Endothelial cell of umbilical vein (primary cell): ENCODE measurements at regions not wholly inside any gene's neighbourhood (a gene's known extent, or its start where the extent isn't known, plus 50 kb on each side); places are given as distances from the start of the nearest gene placed in this dataset.

Experiments
- BruUV-seq: library from RNA; stranded (reverse); fragments of 400-500 nt; replicated peaks from 2 replicates; lab custom pipeline; 2021; lab: Mats Ljungman, UMichigan
- CTCF ChIA-PET: fragments of 300-600, 350-600 bp; sonication (Branson Sonifier 250); formaldehyde crosslinking; loops from one replicate; lab custom pipeline; 2021; ENCODE audit warnings: antibody characterized with exemption, inconsistent platforms; lab: Charles Lee
- POLR2A ChIA-PET: fragments of 300-600, 350-600 bp; sonication (Branson Sonifier 250); formaldehyde crosslinking; loops from one replicate; lab custom pipeline; 2021; ENCODE audit warnings: antibody characterized with exemption, inconsistent platforms; lab: Charles Lee
- DNase-seq: peaks from one replicate; pipeline ENCODE4 v3.0.0-alpha.2; 2011; ENCODE audit warnings: low read depth, low spot score
- FAIRE-seq: peaks from 2 replicates; lab custom pipeline; 2011; peaks lifted over from hg19 to GRCh38; lab: Jason Lieb, UNC
- H2AFZ ChIP-seq: 2 replicates; pipeline ENCODE4 v1.6.0; 2012; ENCODE audit warnings: low read depth, low read length, control low read depth, inconsistent platforms
- H3K27ac ChIP-seq: 2 replicates; pipeline ENCODE4 v1.5.1; 2011; ENCODE audit warnings: low read depth, mild to moderate bottlenecking, control low read depth, low read length, moderate library complexity; ENCODE audit not compliant: insufficient read depth
- H3K27me3 ChIP-seq, 2 experiments: 2 replicates each; pipeline versions ENCODE4 v1.6.0 to v1.6.1; 2011; ENCODE audit warnings: low read length in 2 of 2, mixed read lengths in 1 of 2; ENCODE audit not compliant: control insufficient read depth in 2 of 2, insufficient read depth in 2 of 2
- H3K36me3 ChIP-seq, 2 experiments: 2 replicates in 1 of 2; 3 replicates in 1 of 2; pipeline ENCODE4 v1.5.1; 2011; ENCODE audit warnings: low read length in 2 of 2, mild to moderate bottlenecking in 1 of 2, moderate library complexity in 1 of 2; ENCODE audit not compliant: control insufficient read depth in 2 of 2, insufficient read depth in 2 of 2; ENCODE audit errors: extremely low read depth in 1 of 2
- H3K4me1 ChIP-seq: 3 replicates; pipeline ENCODE4 v1.5.1; 2011; ENCODE audit warnings: mild to moderate bottlenecking, low read length; ENCODE audit not compliant: control insufficient read depth, insufficient read depth; ENCODE audit errors: extremely low read depth
- H3K4me2 ChIP-seq: 2 replicates; pipeline ENCODE4 v1.6.1; 2011; ENCODE audit warnings: low read length, control low read depth, mixed read lengths; ENCODE audit not compliant: insufficient read depth
- H3K4me3 ChIP-seq, 3 experiments: fragments of 200-600 bp in 1 of 3; sonication (generic), shearing (Covaris generic) in 1 of 3; replicated peaks in 1 of 3; 2 replicates each; pipeline ENCODE4 v1.5.1; 2011 to 2016; ENCODE audit warnings: control low read depth in 3 of 3, low read length in 3 of 3, mild to moderate bottlenecking in 2 of 3, inconsistent platforms in 1 of 3, low read depth in 1 of 3, moderate library complexity in 1 of 3; ENCODE audit not compliant: insufficient read depth in 1 of 3
- H3K79me2 ChIP-seq: 2 replicates; pipeline ENCODE4 v1.6.0; 2012; ENCODE audit warnings: low read length, inconsistent platforms; ENCODE audit not compliant: control insufficient read depth, insufficient read depth
- H3K9ac ChIP-seq: replicated peaks from 2 replicates; pipeline ENCODE3; 2011; ENCODE audit warnings: low read length, control low read depth; ENCODE audit not compliant: insufficient read depth; ENCODE audit errors: extremely low read depth
- H3K9me1 ChIP-seq: replicated peaks from 3 replicates; pipeline ENCODE4 v1.6.0; 2011; ENCODE audit warnings: mild to moderate bottlenecking, low read length; ENCODE audit not compliant: control insufficient read depth, insufficient read depth; ENCODE audit errors: extremely low read depth
- H3K9me3 ChIP-seq: replicated peaks from 2 replicates; pipeline ENCODE4 v1.5.1; 2012; ENCODE audit warnings: low read length, inconsistent platforms; ENCODE audit not compliant: control insufficient read depth, insufficient read depth
- H4K20me1 ChIP-seq: replicated peaks from 2 replicates; pipeline ENCODE3; 2011; ENCODE audit warnings: mild to moderate bottlenecking, low read length; ENCODE audit not compliant: control insufficient read depth, insufficient read depth; ENCODE audit errors: extremely low read depth
- CTCF ChIP-seq, 2 donors: IDR thresholded peaks; 1 replicate in 1 of 2; 2 replicates in 1 of 2; pipeline ENCODE4 v1.5.1; 2011; ENCODE audit warnings: low read length in 2 of 2, mild to moderate bottlenecking in 2 of 2, moderate library complexity in 2 of 2, control low read depth in 1 of 2, inconsistent platforms in 1 of 2, low read depth in 1 of 2; ENCODE audit not compliant: insufficient read depth in 1 of 2; ENCODE audit errors: extremely low read depth in 1 of 2
- EZH2 ChIP-seq: IDR thresholded peaks from 2 replicates; pipeline ENCODE4 v1.6.1; 2012; ENCODE audit warnings: borderline replicate concordance, low read depth, mild to moderate bottlenecking, moderate library complexity, low read length, inconsistent platforms; ENCODE audit not compliant: severe bottlenecking
- FOS ChIP-seq: IDR thresholded peaks from 2 replicates; pipeline ENCODE4 v1.6.1; 2011; ENCODE audit warnings: mild to moderate bottlenecking, low read length, moderate library complexity, borderline replicate concordance; ENCODE audit not compliant: insufficient read depth
- GATA2 ChIP-seq: IDR thresholded peaks from 2 replicates; pipeline ENCODE4 v1.7.0; 2011; ENCODE audit warnings: low read depth, mild to moderate bottlenecking, moderate library complexity, mixed read lengths, low read length; ENCODE audit not compliant: insufficient read length, insufficient read depth
- JUN ChIP-seq: IDR thresholded peaks from 2 replicates; pipeline ENCODE4 v1.6.1; 2011; ENCODE audit warnings: borderline replicate concordance, low read depth; ENCODE audit not compliant: insufficient read length, insufficient read depth
- MAX ChIP-seq: IDR thresholded peaks from 2 replicates; pipeline ENCODE4 v1.6.1; 2011; ENCODE audit not compliant: insufficient read depth, insufficient read length
- MYC ChIP-seq: IDR thresholded peaks from one replicate; pipeline ENCODE4 v1.6.1; 2011; ENCODE audit warnings: mild to moderate bottlenecking, low read depth, low read length
- POLR2A ChIP-seq: IDR thresholded peaks from 2 replicates; pipeline ENCODE4 v1.6.1; 2012; ENCODE audit warnings: low read depth, mild to moderate bottlenecking, control low read depth, low read length
- POLR2AphosphoS5 ChIP-seq: IDR thresholded peaks from 2 replicates; pipeline ENCODE4 v1.6.1; 2012; ENCODE audit warnings: low read depth, mild to moderate bottlenecking, control low read depth, low read length, moderate library complexity; ENCODE audit not compliant: insufficient read depth
- dilution Hi-C: fragments of 300-500 bp; cut with MboI; formaldehyde crosslinking; loops from one replicate; pipeline ENCODE4 v1.15.0; 2019; ENCODE audit warnings: low sequenced_read_pairs; ENCODE audit not compliant: extremely low pct_ligation_motif_present
- intact Hi-C: fragments of 100-400 bp; cut with micrococcal nuclease; formaldehyde crosslinking; loops from one replicate; pipeline ENCODE4 v1.10.0; 2022

GRCh38 chr11:122308226-122308625, 192.2 kb upstream of the BLID start:
- intact Hi-C loops: no loop called here
- Histone ChIP-seq H3K9ac (no peak overlapping the region), H3K27me3 (peaks cover 6 to 9% of the 10 kb centered on the region in 2 experiments), H3K79me2 (no peaks in the 10 kb centered on the region), H4K20me1 (no peaks in the 10 kb centered on the region), H3K36me3 (no peaks in the 10 kb centered on the region), H3K4me3 (no peak overlapping the region), H3K9me1 (no peaks in the 10 kb centered on the region), H3K4me2 (no peak overlapping the region), H2AFZ (no peak overlapping the region), H3K27ac (no peak overlapping the region), H3K9me3 (no peaks in the 10 kb centered on the region), H3K4me1 (no peaks in the 10 kb centered on the region)
- CTCF ChIA-PET: no interaction called here
- dilution Hi-C loops: no loop called here
- no TSS peak for BruUV-seq
- DNase-seq (no peak), FAIRE-seq (no peak)
- TF ChIP-seq MAX: no peak
- TF ChIP-seq MYC: no peak
- no peak for TF ChIP-seq POLR2AphosphoS5
- no peak for TF ChIP-seq EZH2
- TF ChIP-seq FOS: no peak
- TF ChIP-seq CTCF (IDR thresholded peaks at IDR 0.05; ENCODE audit: extremely low read depth in 1 of 2, insufficient read depth in 1 of 2, low read depth in 1 of 2, low read length in 2 of 2): no peak
- no peak for TF ChIP-seq GATA2
- no peak for TF ChIP-seq JUN
- TF ChIP-seq POLR2A: no peak
- POLR2A ChIA-PET: no interaction called here
